Neural cell (in vitro differentiated cells): ENCODE measurements at regions not wholly inside any gene's neighbourhood (a gene's known extent, or its start where the extent isn't known, plus 50 kb on each side); places are given as distances from the start of the nearest gene placed in this dataset.

Source experiments
- CTCF ChIP-seq: fragments of 450-650 bp; IDR thresholded peaks from 2 replicates; pipeline ENCODE4 v1.5.1; 2014; ENCODE audit warnings: antibody characterized with exemption, mild to moderate bottlenecking, moderate library complexity; ENCODE audit not compliant: poor library complexity, severe bottlenecking
- POLR2AphosphoS5 ChIP-seq: IDR thresholded peaks from 2 replicates; pipeline ENCODE4 v1.6.1; 2012

- no peak for TF ChIP-seq POLR2AphosphoS5
- TF ChIP-seq CTCF = no peak
These were observed 694.3 kb downstream of the GRXCR1 start for GRCh38 chr4:43586813-43587212.
